HG02678 (cell line): ENCODE measurements at regions not wholly inside any gene's neighbourhood (a gene's known extent, or its start where the extent isn't known, plus 50 kb on each side); places are given as distances from the start of the nearest gene placed in this dataset.
A peak's percentile ranks its signal among the peaks of the same experiment; 100 is the strongest.
"Not testable (repeated sequence)": the region's sequence is repeated elsewhere in the genome, so short reads cannot be mapped to it uniquely, and the experiment has no call there.

Experiments used
- ATAC-seq: cut with Tn5 transposase; IDR thresholded peaks from one replicate; pipeline ENCODE4 v1.9.1; 2021; ENCODE audit warnings: mild to moderate bottlenecking, moderate library complexity; ENCODE audit not compliant: unreplicated experiment

GRCh38 chr1:146443088-146443870 lies 214.5 kb upstream of the NOTCH2NLA start:
- not testable (repeated sequence) for ATAC-seq

DNA sequence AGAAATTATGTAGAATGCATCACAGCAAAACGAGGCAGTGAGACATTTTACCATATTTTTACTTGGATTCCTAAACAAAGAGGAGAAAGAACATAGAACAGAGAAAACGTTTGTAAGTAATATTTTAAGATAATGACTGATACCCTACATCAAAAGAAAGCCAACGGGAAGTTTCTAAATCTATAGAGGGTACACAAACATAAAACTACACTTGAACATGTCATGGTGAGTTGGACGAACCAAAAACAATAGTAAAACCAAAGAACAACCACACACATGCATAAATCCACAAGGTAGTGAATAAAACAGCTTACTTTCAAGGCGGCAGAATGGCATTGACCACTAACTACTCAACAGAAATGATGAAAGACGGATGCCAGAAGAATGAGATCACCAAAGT lies 209.7 kb upstream of the NOTCH2NLA start:
- not testable (repeated sequence) for ATAC-seq

DNA sequence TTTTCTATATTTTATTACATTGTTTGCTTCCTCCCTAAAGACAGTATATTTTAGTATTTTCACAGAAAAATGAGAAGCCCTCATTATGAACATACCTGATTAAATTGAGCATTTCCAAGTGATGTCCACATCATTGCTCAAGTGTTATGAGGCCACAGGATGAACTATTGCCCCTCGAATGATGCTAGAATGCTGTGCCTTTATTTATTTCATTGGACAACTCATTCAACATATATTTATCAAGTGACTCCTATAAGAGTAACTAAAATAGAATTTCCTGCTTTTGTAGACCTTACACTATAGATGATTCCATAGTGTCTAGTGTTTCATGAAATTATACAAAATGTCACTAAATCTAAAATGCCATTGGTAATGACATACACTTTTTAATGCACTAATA lies 187.8 kb upstream of the NOTCH2NLA start:
- ATAC-seq, result not testable (repeated sequence)

DNA sequence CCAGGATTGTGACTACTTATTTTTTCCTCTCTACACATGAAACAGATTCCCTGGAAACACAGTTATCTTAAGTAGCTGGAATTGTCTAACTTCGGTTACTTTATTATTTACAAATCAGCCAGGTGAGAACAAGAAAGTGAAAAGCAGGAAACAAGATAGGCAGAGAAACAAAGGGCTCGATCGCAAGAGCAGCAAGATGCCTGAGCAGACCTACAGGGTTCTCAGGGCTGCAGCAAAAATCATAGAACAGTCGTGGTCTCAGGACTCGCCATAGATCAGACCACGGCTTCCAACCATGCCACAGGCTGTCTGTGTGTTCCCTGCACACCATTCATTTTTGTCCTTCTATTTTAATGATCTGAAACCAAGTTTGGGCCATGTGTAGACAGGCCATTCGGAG lies 186.2 kb upstream of the NOTCH2NLA start:
- ATAC-seq, result not testable (repeated sequence)

GRCh38 chr1:146413911-146414310 lies 185.1 kb upstream of the NOTCH2NLA start:
- not testable (repeated sequence) for ATAC-seq

- ATAC-seq, result not testable (repeated sequence)
These were observed 183.1 kb upstream of the NOTCH2NLA start for GRCh38 chr1:146411923-146412322.

- peak; percentile 43 for ATAC-seq
These were observed 181.1 kb upstream of the NOTCH2NLA start for GRCh38 chr1:146409817-146410441.

- peak; percentile 62 for ATAC-seq
These were observed 180.4 kb upstream of the NOTCH2NLA start for GRCh38 chr1:146409116-146409801.

- ATAC-seq, result not testable (repeated sequence)
These were observed 172.5 kb upstream of the NOTCH2NLA start for GRCh38 chr1:146401281-146401825.

DNA sequence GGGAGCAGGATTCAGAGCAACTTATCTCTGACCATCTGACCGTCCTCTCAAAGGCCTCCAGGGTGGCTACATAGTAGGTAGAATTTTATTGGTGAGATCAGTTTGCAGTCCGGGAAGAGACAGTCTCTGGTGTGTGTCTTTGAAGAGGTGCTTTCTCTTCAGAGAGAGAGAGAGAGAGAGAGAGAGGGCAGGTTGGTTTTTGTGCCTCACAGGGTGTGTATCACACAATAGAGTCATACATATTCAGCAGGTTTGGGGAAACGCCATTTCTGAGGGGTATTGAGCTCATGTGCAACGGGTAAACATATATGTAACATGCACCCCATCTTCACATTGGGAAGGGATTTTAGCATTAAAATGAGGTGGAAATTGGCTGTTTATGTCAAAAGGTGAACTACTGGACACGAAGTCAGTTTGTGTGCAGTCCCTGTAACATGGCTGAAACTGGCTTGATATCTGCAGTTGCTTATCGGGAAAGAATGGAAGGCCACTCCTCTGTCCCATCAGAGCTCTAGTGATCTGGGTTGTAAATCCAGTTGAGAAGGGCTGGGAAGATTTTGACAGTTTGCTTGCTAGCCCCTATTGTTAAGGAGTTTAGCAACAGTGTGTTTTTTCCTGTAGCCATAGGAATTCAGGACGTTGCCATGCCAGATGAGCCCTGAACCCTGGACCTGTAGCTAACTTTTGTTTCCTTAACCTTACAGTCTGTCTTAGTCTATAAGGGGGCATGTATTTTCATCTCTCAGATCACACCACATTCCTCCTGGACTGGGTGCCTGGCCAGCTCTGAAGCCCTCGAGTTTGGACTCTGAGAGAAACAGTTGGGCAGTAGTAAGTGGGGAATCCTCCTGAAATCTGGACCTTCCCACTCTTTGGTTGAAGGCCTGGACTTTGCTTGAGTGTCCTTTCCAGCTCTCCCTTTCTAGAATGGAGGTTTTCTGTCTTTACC lies 171.6 kb upstream of the NOTCH2NLA start:
- ATAC-seq, result not testable (repeated sequence)

DNA sequence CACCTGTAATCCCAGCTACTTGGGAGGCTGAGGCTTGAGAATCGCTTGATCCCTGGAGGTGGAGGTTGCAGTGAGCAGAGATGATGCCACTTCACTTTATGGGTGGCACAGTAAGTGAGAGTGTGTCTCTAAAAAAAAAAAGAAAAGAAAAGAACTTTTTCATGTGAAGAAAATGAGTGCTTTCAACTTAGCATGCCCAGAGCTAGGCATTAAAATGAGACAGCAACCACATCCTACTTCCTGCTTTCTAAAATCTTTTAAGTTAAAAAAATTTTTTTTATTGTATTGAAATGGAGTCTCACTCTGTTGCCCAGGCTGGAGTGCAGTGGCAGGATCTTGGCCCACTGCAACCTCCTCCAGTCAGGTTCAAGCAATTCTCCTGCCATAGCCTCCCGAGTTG lies 170.4 kb upstream of the NOTCH2NLA start:
- not testable (repeated sequence) for ATAC-seq

DNA sequence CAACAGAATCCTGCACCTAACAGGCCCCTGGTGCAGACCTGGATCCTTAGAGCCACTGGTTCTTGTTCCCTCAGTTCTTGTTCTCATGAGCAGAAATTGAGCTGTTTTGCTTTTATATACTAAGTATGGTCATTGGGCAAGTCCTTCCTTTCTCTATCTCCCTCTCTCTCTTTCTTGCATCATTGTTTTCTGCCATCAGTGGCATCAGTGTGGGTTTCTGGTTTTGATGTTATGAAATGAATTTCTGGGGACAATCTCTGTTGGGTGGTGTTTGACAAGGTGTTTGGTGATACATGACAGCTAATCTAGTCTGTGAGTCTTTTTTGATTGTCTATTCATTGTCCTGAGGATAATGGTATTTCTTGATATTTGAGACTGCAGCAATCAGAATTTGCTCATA lies 168.0 kb upstream of the NOTCH2NLA start:
- not testable (repeated sequence) for ATAC-seq

DNA sequence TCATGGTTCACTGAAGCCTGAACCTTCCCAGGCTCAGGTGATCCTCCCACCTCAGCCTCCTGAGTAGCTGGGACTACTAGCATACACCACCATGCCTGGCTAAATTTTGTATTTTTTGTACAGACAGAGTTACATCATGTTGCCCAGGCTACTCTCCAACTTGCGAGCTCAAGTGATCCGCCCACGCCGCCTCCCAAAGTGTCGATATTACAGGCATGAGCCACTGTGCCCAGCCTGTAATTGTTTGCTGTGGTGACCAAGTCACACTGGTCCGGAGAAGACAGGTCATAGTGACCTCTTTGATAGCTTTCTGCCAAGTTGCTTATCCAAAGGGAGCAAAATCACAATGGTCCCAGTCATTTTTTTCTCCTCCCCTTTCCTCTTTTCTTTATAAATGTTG lies 167.4 kb upstream of the NOTCH2NLA start:
- ATAC-seq, result not testable (repeated sequence)

GRCh38 chr1:146393796-146394195 lies 165.0 kb upstream of the NOTCH2NLA start:
- not testable (repeated sequence) for ATAC-seq

DNA sequence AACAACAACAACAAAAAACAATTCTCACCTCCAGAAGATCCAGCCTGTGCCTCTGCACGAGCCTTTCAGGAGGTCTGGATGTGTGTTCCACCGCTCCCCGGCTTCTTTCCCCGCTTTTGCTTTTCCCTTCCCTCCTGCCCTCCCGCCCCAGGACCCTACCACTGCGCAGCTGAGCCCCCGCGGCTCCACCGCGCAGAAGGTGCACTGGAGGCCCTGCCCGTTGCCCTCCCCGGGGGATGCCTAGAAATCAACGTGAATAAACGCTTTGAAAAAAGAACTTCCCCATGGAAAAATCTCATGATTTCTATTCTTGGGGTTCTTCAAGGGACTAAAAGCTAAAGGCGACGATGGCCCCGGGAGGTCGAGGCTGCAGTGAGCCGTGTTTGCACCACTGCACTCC lies 164.3 kb upstream of the NOTCH2NLA start:
- ATAC-seq, result not testable (repeated sequence)

GRCh38 chr1:146389178-146389577 lies 160.4 kb upstream of the NOTCH2NLA start:
- ATAC-seq, result not testable (repeated sequence)

DNA sequence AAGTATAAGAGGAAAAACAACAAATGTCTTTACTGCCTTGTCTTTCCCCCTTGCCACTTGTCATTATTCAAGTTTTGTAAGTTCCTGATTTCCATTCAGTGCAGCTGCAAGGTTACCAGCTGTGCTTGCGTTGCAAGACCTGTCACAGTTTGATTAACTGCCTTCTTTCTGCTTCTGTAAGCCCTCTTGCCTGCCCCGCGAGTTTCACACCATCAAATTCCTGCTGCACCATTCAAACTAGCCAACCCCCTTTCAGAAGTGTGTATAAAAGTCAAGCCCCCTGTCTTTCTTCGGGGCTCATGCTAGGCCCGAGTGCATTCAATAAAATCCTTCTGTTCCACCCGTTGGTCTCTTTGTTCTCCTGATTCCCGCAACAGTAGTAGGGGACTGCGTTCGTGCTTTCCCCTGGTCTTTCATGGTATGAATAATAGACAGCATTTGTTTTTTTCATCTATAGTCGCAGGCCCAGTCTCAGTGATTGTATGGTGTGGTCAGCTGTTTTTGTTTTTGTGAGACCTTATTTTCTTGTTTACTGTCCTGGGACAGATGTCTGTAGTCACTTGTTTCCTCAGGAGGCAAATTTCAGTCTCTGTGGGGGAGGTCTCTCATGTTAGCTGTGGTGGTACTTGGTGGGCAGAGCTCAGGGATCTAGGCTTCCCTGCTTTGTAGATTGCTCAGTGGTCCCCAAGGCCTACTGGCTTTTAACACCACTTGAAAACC lies 159.1 kb upstream of the NOTCH2NLA start:
- ATAC-seq, result not testable (repeated sequence)

- ATAC-seq, result peak; percentile 97
These were observed 158.3 kb upstream of the NOTCH2NLA start for GRCh38 chr1:146386851-146387749.

DNA sequence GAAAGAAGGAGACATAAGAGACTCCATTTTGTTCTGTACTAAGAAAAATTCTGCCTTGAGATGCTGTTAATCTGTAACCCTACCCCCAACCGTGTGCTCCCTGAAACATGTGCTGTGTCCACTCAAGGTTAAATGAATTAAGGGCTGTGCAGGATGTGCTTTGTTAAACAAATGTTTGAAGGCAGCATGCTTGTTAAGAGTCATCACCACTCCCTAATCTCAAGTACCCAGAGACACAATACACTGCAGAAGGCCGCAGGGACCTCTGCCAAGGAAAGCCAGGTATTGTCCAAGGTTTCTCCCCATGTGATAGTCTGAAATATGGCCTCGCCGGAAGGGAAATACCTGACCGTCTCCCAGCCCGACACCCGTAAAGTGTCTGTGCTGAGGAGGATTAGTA lies 152.4 kb upstream of the NOTCH2NLA start:
- not testable (repeated sequence) for ATAC-seq
